ENCODE measurements at regions not wholly inside any gene's neighbourhood (a gene's known extent, or its start where the extent isn't known, plus 50 kb on each side); places are given as distances from the start of the nearest gene placed in this dataset.
"Not testable (repeated sequence)": the region's sequence is repeated elsewhere in the genome, so short reads cannot be mapped to it uniquely, and the experiment has no call there.

- no peaks in the 10 kb centered on the region for H3K9me3 ChIP-seq
- intact Hi-C loops (cut with DNase I; ENCODE audit: low total_unique reads): no loop called here
- DNase-seq: no peak
- no peak for TF ChIP-seq POLR2A (IDR thresholded peaks at IDR 0.05)
- no peak for TF ChIP-seq POLR2AphosphoS5 (IDR thresholded peaks at IDR 0.05)
- TF ChIP-seq EP300 (IDR thresholded peaks at IDR 0.05): no peak
- TF ChIP-seq CTCF (IDR thresholded peaks at IDR 0.05): no peak
- no peaks in the 10 kb centered on the region for H3K36me3 ChIP-seq
- H3K4me1 ChIP-seq: no peaks in the 10 kb centered on the region
- H3K27ac ChIP-seq: no peak overlapping the region
- peaks cover 0 to 24% (median 6%) of the 10 kb centered on the region in 3 donors for H3K27me3 ChIP-seq
- H3K4me3 ChIP-seq: no peak overlapping the region
- 71 to 91% (median 78%) methylated on average over 10 to 11 of the region's 11 CpGs for WGBS, 5 donors
Observed at GRCh38 chr13:111436446-111436845, 116.0 kb downstream of the TEX29 start.

- TF ChIP-seq POLR2A (IDR thresholded peaks at IDR 0.05): no peak
- no peak for TF ChIP-seq POLR2AphosphoS5 (IDR thresholded peaks at IDR 0.05)
- no peak for TF ChIP-seq EP300 (IDR thresholded peaks at IDR 0.05)
- TF ChIP-seq CTCF (IDR thresholded peaks at IDR 0.05): no peak
- Histone ChIP-seq H3K4me3 (no peak overlapping the region), H3K9me3 (peaks cover 0 to 2% (median 0%) of the 10 kb centered on the region in 4 donors), H3K27ac (no peak overlapping the region), H3K4me1 (no peaks in the 10 kb centered on the region), H3K36me3 (no peaks in the 10 kb centered on the region), H3K27me3 (peaks cover 0 to 19% (median 6%) of the 10 kb centered on the region in 3 donors)
- intact Hi-C loops (cut with DNase I; ENCODE audit: low total_unique reads): no loop called here
- 75 to 93% (median 81%) methylated on average over 3 to 11 of the region's 11 CpGs for WGBS, 5 donors
- DNase-seq: no peak
Observed at GRCh38 chr13:111437417-111437816, 117.0 kb downstream of the TEX29 start.

DNA sequence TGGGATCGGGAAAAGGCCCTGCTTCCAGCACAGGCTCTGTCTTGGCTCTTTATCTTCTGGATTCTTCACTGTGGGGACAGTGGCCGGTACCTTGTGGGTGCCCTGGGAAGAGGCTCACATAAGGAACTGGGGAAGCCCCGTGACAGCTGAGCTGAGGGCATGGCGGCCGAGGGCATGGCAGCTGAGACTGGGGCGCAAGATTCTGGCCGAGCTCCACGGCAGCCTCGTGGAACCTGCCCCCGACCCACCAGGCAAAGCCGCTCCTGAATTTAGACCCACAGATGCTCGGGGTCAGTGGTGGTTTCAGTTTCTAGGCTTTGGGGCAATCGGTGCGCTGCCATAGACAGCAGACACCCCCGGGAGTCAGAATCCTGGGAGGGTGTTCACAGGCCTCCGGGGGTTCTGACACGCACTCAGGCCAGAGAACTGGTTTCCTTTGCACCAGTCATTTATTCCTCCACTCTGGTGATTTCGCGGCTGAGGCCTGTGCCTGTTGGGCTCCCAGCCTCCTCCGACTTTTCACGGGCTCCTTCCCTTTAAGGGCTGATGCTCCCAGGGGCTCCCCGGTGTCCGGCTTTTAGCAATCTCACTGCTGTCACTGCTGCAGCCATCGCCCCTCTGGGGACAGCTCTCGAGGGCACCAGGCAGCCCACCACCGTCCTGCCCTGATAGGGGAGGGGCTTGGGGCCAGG lies 117.6 kb downstream of the TEX29 start:
- Histone ChIP-seq H3K27ac (no peak overlapping the region), H3K4me3 (no peak overlapping the region), H3K9me3 (peaks cover 0 to 7% (median 2%) of the 10 kb centered on the region in 4 donors), H3K27me3 (peaks cover 0 to 14% (median 3%) of the 10 kb centered on the region in 3 donors), H3K36me3 (no peaks in the 10 kb centered on the region), H3K4me1 (no peaks in the 10 kb centered on the region)
- intact Hi-C loops (cut with DNase I; ENCODE audit: low total_unique reads): no loop called here
- TF ChIP-seq EP300 (IDR thresholded peaks at IDR 0.05) (no peak), POLR2AphosphoS5 (IDR thresholded peaks at IDR 0.05) (no peak), CTCF (IDR thresholded peaks at IDR 0.05) (no peak), POLR2A (IDR thresholded peaks at IDR 0.05) (no peak)
- DNase-seq: no peak
- WGBS, 5 donors: 72 to 89% (median 85%) methylated on average over 19 to 26 of the region's 26 CpGs

DNA sequence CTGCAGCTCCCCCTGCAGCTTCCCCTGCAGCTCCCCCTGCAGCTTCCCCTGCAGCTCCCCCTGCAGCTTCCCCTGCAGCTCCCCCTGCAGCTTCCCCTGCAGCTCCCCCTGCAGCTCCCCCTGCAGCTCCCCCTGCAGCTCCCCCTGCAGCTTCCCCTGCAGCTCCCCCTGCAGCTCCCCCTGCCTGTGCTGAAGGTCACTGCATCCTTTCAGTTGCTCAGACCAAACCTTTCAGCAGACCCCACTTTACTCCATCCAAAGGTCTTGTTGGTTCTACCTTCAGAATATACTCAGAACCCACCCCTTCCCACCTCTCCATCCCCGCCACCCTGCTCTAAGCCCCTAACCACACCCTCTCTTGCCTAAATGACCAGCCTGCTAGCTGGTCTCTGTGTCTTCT lies 120.0 kb downstream of the TEX29 start:
- H3K4me3 ChIP-seq; H3K36me3 ChIP-seq; DNase-seq; H3K27me3 ChIP-seq; H3K27ac ChIP-seq; H3K4me1 ChIP-seq; H3K9me3 ChIP-seq; intact Hi-C loops (cut with DNase I; ENCODE audit: low total_unique reads): not testable (repeated sequence)
- 39 to 86% (median 60%) methylated on average over 1 of the region's 1 CpG for WGBS, 5 donors

- intact Hi-C loops (cut with DNase I; ENCODE audit: low total_unique reads): no loop called here
- peaks cover 7 to 28% (median 19%) of the 10 kb centered on the region in 4 donors for H3K9me3 ChIP-seq
- peaks cover 0 to 20% (median 0%) of the 10 kb centered on the region in 3 donors for H3K27me3 ChIP-seq
- no peaks in the 10 kb centered on the region for H3K4me1 ChIP-seq
- H3K4me3 ChIP-seq: no peak overlapping the region
- no peaks in the 10 kb centered on the region for H3K36me3 ChIP-seq
- WGBS, 5 donors: 77 to 90% (median 82%) methylated on average over 2 of the region's 2 CpGs
- no peak for DNase-seq
- no peak for TF ChIP-seq POLR2AphosphoS5 (IDR thresholded peaks at IDR 0.05)
- TF ChIP-seq POLR2A (IDR thresholded peaks at IDR 0.05): no peak
- no peak for TF ChIP-seq CTCF (IDR thresholded peaks at IDR 0.05)
- TF ChIP-seq EP300 (IDR thresholded peaks at IDR 0.05): no peak
- no peak overlapping the region for H3K27ac ChIP-seq
Observed at GRCh38 chr13:111443981-111444380, 123.5 kb downstream of the TEX29 start.

All from stomach (tissue), 8 donors.